HG03565 (cell line): ENCODE measurements at regions not wholly inside any gene's neighbourhood (a gene's known extent, or its start where the extent isn't known, plus 50 kb on each side); places are given as distances from the start of the nearest gene placed in this dataset.

ENCODE experiments used
- ATAC-seq: cut with Tn5 transposase; IDR thresholded peaks from one replicate; pipeline ENCODE4 v1.9.1; 2021; ENCODE audit warnings: mild to moderate bottlenecking, moderate library complexity; ENCODE audit not compliant: unreplicated experiment

GRCh38 chr20:40806929-40807820, 118.1 kb upstream of the MAFB start:
- ATAC-seq = no peak

- no peak for ATAC-seq
Observed at GRCh38 chr20:40807821-40808170, 118.8 kb upstream of the MAFB start.

- no peak for ATAC-seq
Observed at GRCh38 chr20:40808936-40809335, 119.9 kb upstream of the MAFB start.

- no peak for ATAC-seq
Observed at GRCh38 chr20:40809361-40809760, 120.3 kb upstream of the MAFB start.

GRCh38 chr20:40810332-40811000, 121.4 kb upstream of the MAFB start:
- no peak for ATAC-seq

- ATAC-seq = no peak
Observed at GRCh38 chr20:40811004-40811403, 122.0 kb upstream of the MAFB start.

GRCh38 chr20:40811660-40812414, 122.8 kb upstream of the MAFB start:
- ATAC-seq = no peak

GRCh38 chr20:40812415-40812925, 123.4 kb upstream of the MAFB start:
- ATAC-seq = no peak

GRCh38 chr20:40813029-40813431, 124.0 kb upstream of the MAFB start:
- no peak for ATAC-seq

- no peak for ATAC-seq
Observed at GRCh38 chr20:40813708-40814630, 124.9 kb upstream of the MAFB start.

- ATAC-seq = no peak
Observed at GRCh38 chr20:40814631-40814960, 125.6 kb upstream of the MAFB start.

- ATAC-seq = no peak
Observed at GRCh38 chr20:40815156-40816038, 126.4 kb upstream of the MAFB start.

GRCh38 chr20:40816039-40816352, 127.0 kb upstream of the MAFB start:
- ATAC-seq = no peak

- ATAC-seq = no peak
Observed at GRCh38 chr20:40821429-40821828, 132.4 kb upstream of the MAFB start.

GRCh38 chr20:40826699-40827098, 137.7 kb upstream of the MAFB start:
- ATAC-seq = no peak

GRCh38 chr20:40835321-40835720, 146.3 kb upstream of the MAFB start:
- no peak for ATAC-seq

GRCh38 chr20:40838509-40838908, 149.5 kb upstream of the MAFB start:
- ATAC-seq = no peak

GRCh38 chr20:40843251-40843650, 154.2 kb upstream of the MAFB start:
- no peak for ATAC-seq

- no peak for ATAC-seq
Observed at GRCh38 chr20:40844332-40844731, 155.3 kb upstream of the MAFB start.

GRCh38 chr20:40848096-40848495, 159.1 kb upstream of the MAFB start:
- no peak for ATAC-seq
